ENCODE measurements at regions not wholly inside any gene's neighbourhood (a gene's known extent, or its start where the extent isn't known, plus 50 kb on each side); places are given as distances from the start of the nearest gene placed in this dataset.
A peak's percentile ranks its signal among the peaks of the same experiment; 100 is the strongest.

GRCh38 chr12:84741031-84741430, 171.6 kb downstream of the SLC6A15 start:
- no peak for DNase-seq (ENCODE audit: low read depth)

- DNase-seq (ENCODE audit: low read depth), result no peak
These were observed 172.0 kb downstream of the SLC6A15 start for GRCh38 chr12:84740602-84741001.

DNA sequence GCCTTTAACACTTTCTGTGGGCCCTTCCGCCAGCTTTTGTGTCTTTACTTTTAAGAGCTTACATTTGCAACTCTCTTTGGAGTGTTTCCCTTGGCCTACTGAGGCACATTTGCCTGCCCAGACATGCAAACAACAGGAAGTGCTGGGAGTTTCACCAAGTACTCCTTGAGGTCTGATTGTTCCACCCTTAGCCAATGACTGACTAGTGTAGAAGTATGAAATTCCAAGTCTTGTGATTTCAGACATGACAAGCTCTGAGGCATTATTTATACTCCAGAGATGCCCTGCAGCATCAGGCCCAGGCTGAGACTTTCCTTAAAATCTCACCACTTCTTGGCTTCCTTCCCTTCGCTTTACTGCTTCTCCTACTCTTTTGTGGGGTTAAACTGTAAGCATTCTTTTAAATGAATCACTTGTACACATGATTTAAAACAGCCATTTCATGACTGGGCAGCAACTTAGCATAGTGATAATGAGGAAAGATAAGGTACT, 174.1 kb downstream of the SLC6A15 start:
- DNase-seq (ENCODE audit: low read depth), result peak; percentile 77

- no peak for DNase-seq (ENCODE audit: low read depth)
These were observed 179.7 kb downstream of the SLC6A15 start for GRCh38 chr12:84732828-84733340.

DNA sequence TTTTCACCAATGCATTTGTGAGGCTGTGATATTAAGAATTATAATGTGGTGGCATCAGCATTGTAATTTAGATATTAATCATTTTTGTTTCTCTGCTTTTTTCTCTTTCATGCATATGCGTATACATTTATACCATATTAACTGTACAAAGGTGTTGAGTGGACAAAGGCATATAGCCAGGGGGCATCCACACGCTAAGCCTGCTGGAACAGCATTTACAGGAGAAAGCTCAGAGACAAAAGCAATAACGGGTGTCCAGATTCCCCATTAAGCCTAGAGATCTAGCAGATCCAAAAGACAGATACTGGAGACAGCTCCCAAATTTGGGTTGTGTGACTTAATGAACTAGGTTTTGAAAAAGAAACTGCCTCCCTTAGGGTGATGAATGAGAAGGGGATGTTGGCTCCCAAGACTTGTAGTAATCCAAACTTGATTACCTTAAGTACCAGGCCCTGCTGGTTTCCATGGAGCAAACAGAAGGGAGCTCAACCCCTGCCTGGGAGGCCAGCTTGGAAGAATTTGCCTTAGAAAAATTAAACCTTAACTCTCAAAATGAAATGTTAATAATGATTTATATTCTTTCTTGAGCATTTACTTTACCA, 181.9 kb downstream of the SLC6A15 start:
- no peak for DNase-seq (ENCODE audit: low read depth)

DNA sequence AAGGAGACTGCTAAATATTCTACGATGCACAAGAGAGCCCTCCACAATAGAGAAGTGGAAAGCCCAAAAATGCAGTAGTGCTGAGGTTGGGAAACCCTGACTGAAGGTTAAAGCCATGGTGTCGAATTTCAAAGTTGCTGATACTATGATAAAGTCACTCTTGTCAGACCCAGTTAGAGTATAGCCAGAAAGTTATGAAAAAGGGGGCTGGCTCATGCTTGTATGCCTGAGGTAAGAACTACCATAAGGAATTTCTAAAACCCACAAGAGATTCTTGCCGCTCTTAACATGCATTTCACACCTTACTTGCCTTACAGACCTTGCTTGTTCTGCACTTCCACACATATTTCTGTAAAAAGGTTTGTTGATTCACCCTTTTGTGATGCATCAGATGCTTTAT, 184.6 kb downstream of the SLC6A15 start:
- no peak for DNase-seq (ENCODE audit: low read depth)

DNA sequence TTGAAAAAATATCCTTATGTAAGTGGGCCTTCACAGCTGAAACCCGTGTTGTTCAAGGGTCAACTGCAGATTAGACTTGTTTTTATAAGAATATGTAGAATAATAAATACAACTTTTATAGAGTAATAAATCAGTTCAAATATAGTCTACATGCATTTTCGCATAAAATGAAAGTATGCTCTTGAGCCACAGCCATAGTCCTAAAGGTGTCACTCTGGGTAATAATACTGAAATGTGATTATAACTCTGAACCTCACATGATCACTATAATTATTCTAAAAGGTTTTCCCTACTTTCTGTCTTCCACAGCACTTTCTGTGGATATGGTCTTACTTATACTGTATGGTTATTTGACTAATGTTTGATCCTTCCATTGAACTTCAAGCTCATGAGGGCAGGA, 185.8 kb downstream of the SLC6A15 start:
- DNase-seq (ENCODE audit: low read depth), result no peak

- no peak for DNase-seq (ENCODE audit: low read depth)
These were observed 188.6 kb downstream of the SLC6A15 start for GRCh38 chr12:84723988-84724387.

DNA sequence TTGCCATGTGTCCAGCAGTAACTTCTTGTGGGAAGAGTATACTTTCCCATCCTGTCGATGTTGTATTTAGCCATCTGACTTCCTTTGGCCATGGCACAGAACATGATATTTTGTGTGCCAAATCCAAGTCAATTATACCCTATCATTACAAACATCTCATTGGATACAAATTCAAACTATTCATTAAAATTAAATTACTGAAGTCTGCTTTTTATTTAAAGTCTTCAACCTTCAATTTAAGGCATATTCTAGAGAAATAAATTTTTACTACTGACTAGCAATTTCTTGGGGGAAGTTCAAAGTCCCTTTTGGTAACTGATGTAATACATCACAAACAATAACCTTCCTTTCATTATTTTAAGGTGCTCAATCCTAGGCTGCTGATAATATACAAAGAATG, 192.6 kb downstream of the SLC6A15 start:
- no peak for DNase-seq (ENCODE audit: low read depth)

DNA sequence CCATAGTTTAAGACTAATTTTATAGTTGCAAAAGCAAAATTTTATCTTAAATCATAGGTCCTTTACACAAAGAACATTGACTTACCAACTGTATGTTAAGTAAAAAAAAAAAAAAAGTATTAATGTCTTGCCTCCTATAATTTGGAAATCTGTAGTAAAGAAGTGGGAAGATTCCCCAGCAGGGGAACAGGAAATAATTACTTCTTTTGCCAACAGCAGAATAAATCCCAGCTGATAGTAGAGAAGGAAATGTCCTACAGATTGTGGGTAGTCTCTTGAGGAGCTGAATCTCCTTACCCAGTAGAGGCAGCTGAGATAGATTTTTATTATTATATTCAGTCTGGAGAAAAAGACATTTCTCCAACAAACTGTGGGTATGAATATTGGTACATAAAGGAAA, 193.7 kb downstream of the SLC6A15 start:
- DNase-seq (ENCODE audit: low read depth), result no peak

GRCh38 chr12:84712747-84713146, 199.9 kb downstream of the SLC6A15 start:
- no peak for DNase-seq (ENCODE audit: low read depth)

DNA sequence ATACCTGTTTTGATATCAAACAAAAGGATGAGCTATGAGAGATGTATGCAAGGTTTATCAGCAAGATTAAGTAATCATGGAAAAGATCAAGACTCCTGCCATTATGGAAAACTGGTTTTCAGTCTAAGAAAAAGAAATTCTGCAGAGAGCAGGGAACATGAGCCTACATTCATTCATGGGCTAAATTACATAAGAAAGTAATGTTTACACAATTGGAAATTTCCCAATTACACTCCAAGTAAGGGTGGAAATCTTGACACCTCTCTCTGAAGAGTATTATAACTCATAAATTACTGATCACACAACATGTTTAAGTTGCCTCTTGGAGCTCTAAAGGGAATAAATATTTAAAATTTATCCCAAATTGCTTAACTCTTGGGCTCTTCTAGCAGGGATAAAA, 206.2 kb downstream of the SLC6A15 start:
- no peak for DNase-seq (ENCODE audit: low read depth)

DNA sequence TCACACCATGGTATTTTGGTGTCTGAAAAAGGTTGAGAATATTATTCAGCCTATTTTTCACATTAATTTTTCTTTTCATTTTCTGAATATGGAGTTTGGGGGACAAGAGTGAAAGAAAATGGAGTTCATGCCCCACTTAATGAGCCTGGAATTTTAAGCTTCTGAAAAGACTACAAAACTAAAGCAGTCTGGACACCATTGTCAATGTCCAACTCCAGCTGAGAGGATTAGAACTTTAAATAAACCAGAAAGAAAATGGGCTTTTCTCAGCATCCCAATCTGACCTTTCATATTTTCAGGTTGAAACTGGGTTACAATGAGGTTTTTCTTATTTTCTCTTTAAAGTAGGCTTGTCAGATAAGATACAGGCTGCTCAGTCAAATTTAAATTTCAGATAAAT, 207.7 kb downstream of the SLC6A15 start:
- DNase-seq (ENCODE audit: low read depth), result no peak

DNA sequence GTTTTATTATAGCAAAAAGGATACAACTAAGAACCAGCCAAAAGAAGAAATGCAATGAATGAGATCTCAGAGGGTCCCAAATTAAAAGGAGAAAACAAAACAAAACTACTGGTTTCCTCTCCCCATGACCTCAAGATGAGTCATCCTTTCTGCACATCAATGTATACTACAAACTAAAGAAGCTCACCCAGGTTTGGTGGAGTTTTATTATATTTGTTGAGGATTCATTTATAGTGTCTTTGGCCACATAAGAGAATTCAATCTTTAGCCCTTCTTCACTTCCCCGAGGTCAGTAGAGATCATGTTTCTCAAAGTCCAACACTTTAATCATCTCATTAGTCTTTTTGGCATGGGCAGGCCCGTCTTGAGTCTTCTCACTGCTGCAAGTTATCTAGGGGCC, 210.6 kb downstream of the SLC6A15 start:
- DNase-seq (ENCODE audit: low read depth), result peak; percentile 20

DNA sequence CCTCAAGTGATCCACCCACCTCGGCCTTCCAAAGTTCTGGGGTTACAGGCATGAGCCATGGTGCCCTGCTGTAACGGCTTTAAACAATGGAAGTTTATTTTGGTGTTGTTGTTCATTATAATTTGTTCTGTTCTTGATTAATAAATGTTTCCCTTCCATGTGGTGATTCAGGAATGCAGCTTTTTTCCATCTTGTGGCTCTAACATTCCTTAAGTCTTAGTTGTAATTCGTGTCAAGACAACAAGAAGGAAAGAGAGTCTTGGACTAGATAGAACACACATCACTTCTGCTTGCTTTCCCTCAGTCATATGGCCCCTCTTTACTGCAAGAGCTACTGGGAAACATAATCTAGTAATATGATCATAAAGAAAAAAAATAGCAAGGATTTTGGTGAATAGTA, 211.6 kb downstream of the SLC6A15 start:
- no peak for DNase-seq (ENCODE audit: low read depth)

GRCh38 chr12:84698576-84699333, 213.8 kb downstream of the SLC6A15 start:
- no peak for DNase-seq (ENCODE audit: low read depth)

DNA sequence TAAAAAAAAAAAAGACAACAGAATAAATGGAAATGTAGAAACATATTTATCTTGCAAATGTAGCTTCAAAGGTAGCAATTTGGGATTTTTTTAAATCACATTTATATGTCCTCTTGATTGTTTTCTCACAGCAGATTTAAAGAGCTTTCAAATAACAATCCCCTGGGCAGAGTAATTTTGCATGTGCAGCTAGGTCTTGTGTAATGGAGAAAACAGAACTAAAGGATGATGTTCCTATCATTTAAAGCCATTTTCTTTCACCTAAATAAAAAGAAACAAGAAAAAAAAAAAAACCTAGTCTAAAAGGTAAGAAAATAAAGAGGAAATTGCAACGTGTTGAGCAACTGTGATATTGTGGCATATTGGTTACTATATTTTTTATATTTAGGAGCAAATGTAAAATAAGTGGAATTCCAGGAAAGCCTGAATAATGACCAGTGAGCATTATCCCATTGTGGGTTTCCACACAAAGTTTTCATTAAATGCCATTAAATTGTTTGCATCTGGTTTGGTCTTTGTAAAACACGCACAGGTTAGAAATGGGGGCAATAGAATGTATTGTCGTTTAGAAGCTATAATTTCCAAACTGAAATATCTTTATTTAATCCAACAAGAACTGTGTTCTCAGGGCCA, 215.6 kb downstream of the SLC6A15 start:
- peak; percentile 30 for DNase-seq (ENCODE audit: low read depth)

DNA sequence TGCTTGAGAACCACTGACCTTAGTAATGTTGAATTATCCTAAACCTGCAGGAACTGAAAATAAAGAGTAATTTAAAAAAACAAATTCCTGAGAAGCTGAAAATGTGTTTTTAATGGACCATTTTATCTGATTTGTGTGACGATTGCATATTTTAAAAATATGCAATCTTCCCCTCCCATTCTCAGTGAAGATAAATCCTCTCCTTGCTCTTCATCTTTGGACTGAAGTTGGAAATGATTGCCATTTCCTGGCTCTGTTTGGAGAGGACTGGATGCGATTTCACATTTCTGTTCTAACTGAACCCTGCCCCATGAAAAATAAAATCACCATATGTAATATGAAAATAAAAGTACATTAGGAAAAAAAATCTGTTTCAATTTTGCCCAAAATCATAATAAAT, 216.3 kb downstream of the SLC6A15 start:
- no peak for DNase-seq (ENCODE audit: low read depth)

- DNase-seq (ENCODE audit: low read depth), result no peak
These were observed 218.5 kb downstream of the SLC6A15 start for GRCh38 chr12:84694116-84694515.

DNA sequence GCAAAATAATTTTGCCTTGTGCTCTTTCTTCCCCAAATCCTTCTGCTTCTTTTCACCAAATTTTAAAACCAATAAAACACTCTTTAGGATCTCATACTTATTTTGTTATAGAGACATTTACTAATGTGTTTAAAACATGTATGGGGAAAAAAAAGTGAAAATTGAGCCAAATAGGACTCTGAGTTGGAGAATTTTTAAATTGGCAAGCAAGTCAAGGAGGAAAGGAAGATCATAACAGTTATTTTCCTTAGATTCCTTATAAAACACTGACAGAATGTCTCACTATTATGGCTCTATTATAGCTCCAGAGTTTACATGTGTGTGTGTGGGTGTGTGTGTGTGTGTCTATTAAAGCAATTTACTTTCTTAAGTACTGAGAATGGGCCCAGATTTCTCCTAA, 220.5 kb downstream of the SLC6A15 start:
- DNase-seq (ENCODE audit: low read depth), result no peak

DNA sequence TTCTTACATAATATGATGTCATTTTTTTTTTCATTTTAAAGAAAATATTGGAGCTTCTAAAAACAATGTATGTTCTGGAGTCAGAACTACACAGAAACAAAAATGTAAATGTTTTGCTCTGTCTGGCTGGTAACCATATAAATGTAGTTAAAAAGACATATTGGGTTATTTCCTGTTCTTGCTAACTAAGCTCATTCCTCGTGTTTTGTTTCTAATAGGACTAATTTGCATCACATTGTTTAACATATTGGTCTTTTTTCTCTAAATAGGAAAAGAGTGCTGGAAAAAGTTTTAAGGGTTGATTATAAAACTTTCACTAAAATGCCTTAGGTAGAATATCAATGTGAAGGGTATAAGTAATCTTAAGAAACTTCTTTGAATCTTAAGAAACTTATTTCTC, 221.3 kb downstream of the SLC6A15 start:
- no peak for DNase-seq (ENCODE audit: low read depth)

- no peak for DNase-seq (ENCODE audit: low read depth)
These were observed 223.0 kb downstream of the SLC6A15 start for GRCh38 chr12:84689638-84690037.

DNA sequence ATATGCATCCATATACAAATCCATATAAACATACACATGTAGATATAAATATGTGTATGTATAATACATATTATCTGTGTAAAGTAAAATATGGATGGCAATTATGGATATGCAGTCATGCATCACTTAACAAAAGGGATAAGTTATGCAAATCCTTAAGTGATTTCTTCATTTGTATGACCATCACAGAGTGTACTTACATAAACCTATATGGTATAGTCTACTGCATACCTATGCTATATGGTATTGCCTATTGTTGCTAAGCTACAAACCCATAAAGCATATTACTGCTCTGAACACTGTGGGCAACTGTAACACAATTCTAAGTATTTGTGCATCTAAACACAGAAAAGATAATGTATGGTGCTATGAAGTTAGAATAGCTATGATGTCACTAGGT, 227.2 kb downstream of the SLC6A15 start:
- no peak for DNase-seq (ENCODE audit: low read depth)
